Prostate gland (tissue), 2 donors: ENCODE measurements at regions not wholly inside any gene's neighbourhood (a gene's known extent, or its start where the extent isn't known, plus 50 kb on each side); places are given as distances from the start of the nearest gene placed in this dataset.

Experiments
- DNase-seq: peaks from one replicate; pipeline ENCODE4 v3.0.0-alpha.2; 2019; ENCODE audit warnings: low spot score
- H3K27ac ChIP-seq, 2 donors: fragments of 200-600 bp; sonication (generic); 2 replicates each; pipeline ENCODE4 v1.5.1; 2017 to 2019
- H3K27me3 ChIP-seq: fragments of 200-600 bp; sonication (generic); replicated peaks from 2 replicates; pipeline ENCODE4 v1.5.1; 2019; ENCODE audit not compliant: insufficient read depth
- H3K36me3 ChIP-seq, 2 donors: fragments of 200-600 bp; sonication (generic); 1 replicate in 1 of 2; 2 replicates in 1 of 2; pipeline versions ENCODE4 v1.5.1 to v1.8.1; 2017 to 2019
- H3K4me1 ChIP-seq: fragments of 200-600 bp; sonication (generic); replicated peaks from 2 replicates; pipeline ENCODE4 v1.5.1; 2019
- H3K4me3 ChIP-seq, 2 donors: fragments of 200-600 bp; sonication (generic); 2 replicates each; pipeline ENCODE4 v1.5.1; 2017 to 2019
- H3K9me3 ChIP-seq: fragments of 200-600 bp; sonication (generic); 2 replicates; pipeline ENCODE4 v1.5.1; 2017
- POLR2A ChIP-seq: fragments of 450-650 bp; IDR thresholded peaks from one replicate; pipeline ENCODE4 v1.6.1; 2016; ENCODE audit warnings: antibody characterized with exemption, mild to moderate bottlenecking
- POLR2AphosphoS5 ChIP-seq: sonication (generic); formaldehyde crosslinking; IDR thresholded peaks from one replicate; pipeline ENCODE4 v1.6.1; 2017; ENCODE audit warnings: antibody characterized with exemption
- WGBS: methylation state at CpG from one replicate; pipeline ENCODE4 v1.1.5; 2018; 5-methylcytosine and 5-hydroxymethylcytosine counted together
- intact Hi-C: fragments of 100-400 bp; cut with DNase I; formaldehyde crosslinking; loops from one replicate; pipeline ENCODE4 v1.14.2; 2022
- TF ChIP-seq, protein P1 (sequence below), 4 experiments: fragments of 200-600 bp in 2 of 4; fragments of 450-650 bp in 2 of 4; sonication (generic) in 2 of 4; IDR thresholded peaks; 1 replicate in 3 of 4; 2 replicates in 1 of 4; pipeline ENCODE4 v1.5.1; 2016 to 2019; ENCODE audit warnings: antibody characterized with exemption in 4 of 4, mild to moderate bottlenecking in 2 of 4, moderate library complexity in 2 of 4

DNA sequence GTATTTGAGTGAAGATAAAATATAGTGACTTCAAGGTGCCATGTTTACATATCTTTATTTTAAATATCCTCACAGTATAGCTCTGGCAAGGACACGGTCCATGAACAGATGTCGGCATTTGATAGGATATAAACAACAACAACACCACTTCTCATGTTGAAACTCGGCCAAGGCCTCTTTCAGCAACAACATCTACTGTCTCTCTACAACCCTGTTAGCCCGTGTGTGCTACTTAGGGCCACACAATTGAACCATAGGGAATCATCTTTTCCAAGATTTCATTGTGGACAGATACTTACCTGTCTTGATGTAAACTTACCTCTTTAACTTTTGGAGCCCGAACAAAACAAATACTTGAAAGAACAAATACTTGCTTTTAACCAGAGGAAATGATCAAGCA is 168.7 kb upstream of the SSTR1 start:
- no peak overlapping the region for H3K27ac ChIP-seq

DNA sequence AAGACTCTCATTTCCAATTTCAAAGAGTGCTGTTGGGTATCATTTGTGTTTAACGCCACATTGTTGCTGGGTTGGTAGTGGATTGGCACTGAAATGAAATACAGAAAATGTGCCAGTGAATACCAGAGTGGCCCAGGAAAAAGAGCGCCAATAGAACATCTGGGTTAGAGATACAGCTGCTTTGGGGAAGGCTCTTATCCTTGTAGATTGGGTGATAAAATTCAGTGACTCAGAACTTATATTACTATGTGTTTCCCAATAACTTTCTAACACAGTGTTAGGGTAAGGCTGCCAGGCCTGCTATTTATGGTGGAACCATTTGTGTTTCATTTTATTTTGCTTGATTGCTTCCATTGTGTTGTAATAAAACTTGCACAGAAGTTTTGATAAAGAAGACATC is 168.2 kb upstream of the SSTR1 start:
- TF ChIP-seq, protein P1, sequence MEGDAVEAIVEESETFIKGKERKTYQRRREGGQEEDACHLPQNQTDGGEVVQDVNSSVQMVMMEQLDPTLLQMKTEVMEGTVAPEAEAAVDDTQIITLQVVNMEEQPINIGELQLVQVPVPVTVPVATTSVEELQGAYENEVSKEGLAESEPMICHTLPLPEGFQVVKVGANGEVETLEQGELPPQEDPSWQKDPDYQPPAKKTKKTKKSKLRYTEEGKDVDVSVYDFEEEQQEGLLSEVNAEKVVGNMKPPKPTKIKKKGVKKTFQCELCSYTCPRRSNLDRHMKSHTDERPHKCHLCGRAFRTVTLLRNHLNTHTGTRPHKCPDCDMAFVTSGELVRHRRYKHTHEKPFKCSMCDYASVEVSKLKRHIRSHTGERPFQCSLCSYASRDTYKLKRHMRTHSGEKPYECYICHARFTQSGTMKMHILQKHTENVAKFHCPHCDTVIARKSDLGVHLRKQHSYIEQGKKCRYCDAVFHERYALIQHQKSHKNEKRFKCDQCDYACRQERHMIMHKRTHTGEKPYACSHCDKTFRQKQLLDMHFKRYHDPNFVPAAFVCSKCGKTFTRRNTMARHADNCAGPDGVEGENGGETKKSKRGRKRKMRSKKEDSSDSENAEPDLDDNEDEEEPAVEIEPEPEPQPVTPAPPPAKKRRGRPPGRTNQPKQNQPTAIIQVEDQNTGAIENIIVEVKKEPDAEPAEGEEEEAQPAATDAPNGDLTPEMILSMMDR (IDR thresholded peaks at IDR 0.05) = no peak
- TF ChIP-seq POLR2AphosphoS5 (no peak), POLR2A (no peak)
- no peaks in the 10 kb centered on the region for H3K27me3 ChIP-seq

More for the DNA sequence above, 168.7 kb upstream of the SSTR1 start:
- WGBS = 71% methylated on average over 5 of the region's 5 CpGs
- Histone ChIP-seq H3K27me3 (no peaks in the 10 kb centered on the region), H3K36me3 (no peaks in the 10 kb centered on the region), H3K4me3 (no peak overlapping the region), H3K4me1 (no peaks in the 10 kb centered on the region), H3K9me3 (no peaks in the 10 kb centered on the region)
- intact Hi-C loops = no loop called here
- no peak for DNase-seq
- TF ChIP-seq POLR2A = no peak
- TF ChIP-seq POLR2AphosphoS5 = no peak
- TF ChIP-seq, protein P1 (IDR thresholded peaks at IDR 0.05) = no peak

DNA sequence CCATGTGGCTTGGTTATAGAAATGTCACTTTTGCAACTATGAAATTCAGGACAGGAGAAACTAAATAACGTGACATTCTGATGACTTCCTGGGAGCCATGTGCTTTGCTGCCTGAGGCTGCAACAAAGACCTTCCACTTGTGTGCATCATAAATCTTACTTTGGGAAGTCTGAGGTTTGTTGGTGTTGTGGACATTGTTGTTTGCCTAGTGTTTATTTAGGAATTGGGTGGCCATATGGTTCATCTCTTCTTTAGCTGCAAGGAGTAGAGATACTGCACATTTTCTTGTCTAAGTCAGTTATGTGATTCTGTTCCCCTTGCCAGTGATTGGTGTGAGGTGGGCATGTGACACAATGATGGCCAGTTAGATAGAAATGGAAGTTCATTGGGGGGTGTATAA is 167.3 kb upstream of the SSTR1 start:
- no peaks in the 10 kb centered on the region for H3K4me1 ChIP-seq
- no peak overlapping the region for H3K4me3 ChIP-seq
- intact Hi-C loops = no loop called here
- no peaks in the 10 kb centered on the region for H3K9me3 ChIP-seq
- no peak for DNase-seq
- 73% methylated on average over 1 of the region's 1 CpG for WGBS
- no peaks in the 10 kb centered on the region for H3K36me3 ChIP-seq
- TF ChIP-seq POLR2AphosphoS5 (no peak), POLR2A (no peak)
- TF ChIP-seq, protein P1 (IDR thresholded peaks at IDR 0.05) = no peak
- H3K27me3 ChIP-seq = no peaks in the 10 kb centered on the region
- H3K27ac ChIP-seq = no peak overlapping the region

More for the DNA sequence above, 168.2 kb upstream of the SSTR1 start:
- DNase-seq = no peak
- intact Hi-C loops = no loop called here
- H3K4me1 ChIP-seq = no peaks in the 10 kb centered on the region
- WGBS = 33% methylated on average over 2 of the region's 2 CpGs
- no peak overlapping the region for H3K4me3 ChIP-seq
- H3K36me3 ChIP-seq = no peaks in the 10 kb centered on the region
- no peaks in the 10 kb centered on the region for H3K9me3 ChIP-seq
- no peak overlapping the region for H3K27ac ChIP-seq

DNA sequence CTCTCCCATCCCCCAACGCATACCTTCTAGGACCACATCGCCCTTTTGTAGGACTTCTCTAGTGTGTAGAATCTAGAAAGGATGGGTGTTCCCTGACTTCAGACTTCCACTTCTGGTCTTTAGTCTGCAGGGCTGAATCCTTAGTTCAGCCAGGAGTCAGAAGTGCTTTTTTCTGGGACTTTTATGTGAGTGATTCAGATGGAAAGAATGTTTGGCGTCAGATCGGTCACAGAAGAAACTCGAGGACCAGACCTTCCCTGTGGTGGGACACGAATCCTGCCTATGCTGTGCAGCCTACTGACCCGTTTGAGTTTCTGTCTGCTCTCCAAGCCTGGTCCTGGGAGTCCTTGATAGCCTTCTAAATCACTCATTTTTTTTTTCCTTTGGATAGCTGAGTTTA is 165.4 kb upstream of the SSTR1 start:
- intact Hi-C loops = no loop called here
- Histone ChIP-seq H3K27me3 (no peaks in the 10 kb centered on the region), H3K4me1 (no peaks in the 10 kb centered on the region), H3K36me3 (no peaks in the 10 kb centered on the region), H3K27ac (no peak overlapping the region), H3K9me3 (no peaks in the 10 kb centered on the region), H3K4me3 (no peak overlapping the region)
- TF ChIP-seq, protein P1 (IDR thresholded peaks at IDR 0.05) = no peak
- TF ChIP-seq POLR2A (no peak), POLR2AphosphoS5 (no peak)
- 39% methylated on average over 7 of the region's 7 CpGs for WGBS
- no peak for DNase-seq

DNA sequence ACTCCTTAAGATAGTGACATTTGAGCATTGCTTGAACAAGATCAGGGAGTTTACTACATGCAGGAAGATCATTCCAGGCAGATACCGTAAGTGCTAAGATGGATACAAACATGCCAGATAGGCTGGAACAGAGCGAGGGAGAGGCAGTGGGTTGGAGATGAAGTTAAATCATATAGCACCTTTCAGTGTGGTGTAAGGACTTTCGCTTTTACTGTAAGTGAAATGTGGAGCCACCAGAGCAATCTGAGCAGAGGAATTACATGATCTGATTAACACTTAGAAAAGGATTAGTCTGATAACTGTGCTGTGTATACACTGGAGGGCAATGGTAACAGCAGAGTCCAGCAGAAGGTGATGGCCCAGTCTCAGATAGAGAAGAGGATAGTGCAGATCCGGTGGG is 163.0 kb upstream of the SSTR1 start:
- intact Hi-C loops = no loop called here
- no peaks in the 10 kb centered on the region for H3K27me3 ChIP-seq
- no peak for TF ChIP-seq POLR2AphosphoS5
- no peak for TF ChIP-seq POLR2A
- TF ChIP-seq, protein P1 (IDR thresholded peaks at IDR 0.05) = no peak
- no peak overlapping the region for H3K4me3 ChIP-seq
- H3K27ac ChIP-seq = no peak overlapping the region
- no peak for DNase-seq
- no peaks in the 10 kb centered on the region for H3K36me3 ChIP-seq
- H3K4me1 ChIP-seq = no peaks in the 10 kb centered on the region
- WGBS = 86% methylated on average over 4 of the region's 4 CpGs
- H3K9me3 ChIP-seq = no peaks in the 10 kb centered on the region
